Prostate gland (tissue), 2 donors: ENCODE measurements at regions not wholly inside any gene's neighbourhood (a gene's known extent, or its start where the extent isn't known, plus 50 kb on each side); places are given as distances from the start of the nearest gene placed in this dataset.

Experiments
- DNase-seq: peaks from one replicate; pipeline ENCODE4 v3.0.0-alpha.2; 2019; ENCODE audit warnings: low spot score
- H3K27ac ChIP-seq, 2 donors: fragments of 200-600 bp; sonication (generic); 2 replicates each; pipeline ENCODE4 v1.5.1; 2017 to 2019
- H3K27me3 ChIP-seq: fragments of 200-600 bp; sonication (generic); replicated peaks from 2 replicates; pipeline ENCODE4 v1.5.1; 2019; ENCODE audit not compliant: insufficient read depth
- H3K36me3 ChIP-seq, 2 donors: fragments of 200-600 bp; sonication (generic); 1 replicate in 1 of 2; 2 replicates in 1 of 2; pipeline versions ENCODE4 v1.5.1 to v1.8.1; 2017 to 2019
- H3K4me1 ChIP-seq: fragments of 200-600 bp; sonication (generic); replicated peaks from 2 replicates; pipeline ENCODE4 v1.5.1; 2019
- H3K4me3 ChIP-seq, 2 donors: fragments of 200-600 bp; sonication (generic); 2 replicates each; pipeline ENCODE4 v1.5.1; 2017 to 2019
- H3K9me3 ChIP-seq: fragments of 200-600 bp; sonication (generic); 2 replicates; pipeline ENCODE4 v1.5.1; 2017
- POLR2A ChIP-seq: fragments of 450-650 bp; IDR thresholded peaks from one replicate; pipeline ENCODE4 v1.6.1; 2016; ENCODE audit warnings: antibody characterized with exemption, mild to moderate bottlenecking
- POLR2AphosphoS5 ChIP-seq: sonication (generic); formaldehyde crosslinking; IDR thresholded peaks from one replicate; pipeline ENCODE4 v1.6.1; 2017; ENCODE audit warnings: antibody characterized with exemption
- WGBS: methylation state at CpG from one replicate; pipeline ENCODE4 v1.1.5; 2018; 5-methylcytosine and 5-hydroxymethylcytosine counted together
- intact Hi-C: fragments of 100-400 bp; cut with DNase I; formaldehyde crosslinking; loops from one replicate; pipeline ENCODE4 v1.14.2; 2022
- TF ChIP-seq, protein P1 (sequence below), 4 experiments: fragments of 200-600 bp in 2 of 4; fragments of 450-650 bp in 2 of 4; sonication (generic) in 2 of 4; IDR thresholded peaks; 1 replicate in 3 of 4; 2 replicates in 1 of 4; pipeline ENCODE4 v1.5.1; 2016 to 2019; ENCODE audit warnings: antibody characterized with exemption in 4 of 4, mild to moderate bottlenecking in 2 of 4, moderate library complexity in 2 of 4

DNA sequence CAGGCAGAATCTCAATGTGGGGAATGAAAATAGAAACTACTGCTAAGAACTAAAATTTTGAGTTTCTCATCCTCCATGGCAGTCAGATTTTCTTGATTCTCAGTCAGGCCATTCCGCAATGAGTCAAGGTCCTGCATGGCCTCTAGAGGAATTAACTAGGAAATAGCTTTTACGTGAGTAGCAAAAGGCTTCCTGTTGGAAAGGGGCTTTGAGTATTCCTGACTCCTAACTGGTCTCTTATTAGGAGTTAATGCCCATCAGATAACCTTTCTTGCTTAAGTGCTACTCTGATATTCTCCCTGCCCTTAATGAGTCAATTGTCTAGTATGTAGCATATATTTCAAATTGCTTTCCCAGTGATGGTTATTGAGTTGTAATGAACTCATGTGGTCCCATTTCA, 65.7 kb upstream of the ARHGAP24 start:
- TF ChIP-seq, protein P1, sequence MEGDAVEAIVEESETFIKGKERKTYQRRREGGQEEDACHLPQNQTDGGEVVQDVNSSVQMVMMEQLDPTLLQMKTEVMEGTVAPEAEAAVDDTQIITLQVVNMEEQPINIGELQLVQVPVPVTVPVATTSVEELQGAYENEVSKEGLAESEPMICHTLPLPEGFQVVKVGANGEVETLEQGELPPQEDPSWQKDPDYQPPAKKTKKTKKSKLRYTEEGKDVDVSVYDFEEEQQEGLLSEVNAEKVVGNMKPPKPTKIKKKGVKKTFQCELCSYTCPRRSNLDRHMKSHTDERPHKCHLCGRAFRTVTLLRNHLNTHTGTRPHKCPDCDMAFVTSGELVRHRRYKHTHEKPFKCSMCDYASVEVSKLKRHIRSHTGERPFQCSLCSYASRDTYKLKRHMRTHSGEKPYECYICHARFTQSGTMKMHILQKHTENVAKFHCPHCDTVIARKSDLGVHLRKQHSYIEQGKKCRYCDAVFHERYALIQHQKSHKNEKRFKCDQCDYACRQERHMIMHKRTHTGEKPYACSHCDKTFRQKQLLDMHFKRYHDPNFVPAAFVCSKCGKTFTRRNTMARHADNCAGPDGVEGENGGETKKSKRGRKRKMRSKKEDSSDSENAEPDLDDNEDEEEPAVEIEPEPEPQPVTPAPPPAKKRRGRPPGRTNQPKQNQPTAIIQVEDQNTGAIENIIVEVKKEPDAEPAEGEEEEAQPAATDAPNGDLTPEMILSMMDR (IDR thresholded peaks at IDR 0.05): no peak
- TF ChIP-seq POLR2A (no peak), POLR2AphosphoS5 (no peak)
- Histone ChIP-seq H3K9me3 (no peaks in the 10 kb centered on the region), H3K27ac (no peak overlapping the region), H3K4me3 (no peak overlapping the region), H3K36me3 (no peaks in the 10 kb centered on the region), H3K4me1 (no peaks in the 10 kb centered on the region), H3K27me3 (no peaks in the 10 kb centered on the region)
- 89% methylated on average over 2 of the region's 2 CpGs for WGBS
- intact Hi-C loops: no loop called here
- DNase-seq: no peak

DNA sequence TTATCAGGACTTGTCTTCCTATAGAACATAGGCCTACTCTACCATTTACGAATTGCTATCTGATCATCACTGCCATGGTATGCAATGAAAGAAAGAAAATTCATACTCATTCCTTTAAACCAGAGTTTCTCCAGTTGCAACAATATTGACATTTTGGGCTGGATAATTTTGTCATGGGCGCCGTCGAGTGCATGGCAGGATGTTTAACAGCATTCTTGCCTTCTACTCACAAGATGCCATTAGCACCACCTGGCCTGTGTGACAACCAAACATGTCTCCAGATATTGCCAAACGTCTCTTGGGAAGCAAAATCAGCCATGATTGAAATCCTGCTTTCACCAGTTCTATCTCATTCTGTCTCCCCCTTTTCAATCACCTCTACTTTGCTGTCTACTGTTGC, 63.6 kb upstream of the ARHGAP24 start:
- Histone ChIP-seq H3K36me3 (no peaks in the 10 kb centered on the region), H3K4me1 (no peaks in the 10 kb centered on the region), H3K27ac (no peak overlapping the region), H3K4me3 (no peak overlapping the region), H3K9me3 (no peaks in the 10 kb centered on the region), H3K27me3 (no peaks in the 10 kb centered on the region)
- TF ChIP-seq POLR2A (no peak), POLR2AphosphoS5 (no peak)
- TF ChIP-seq, protein P1 (IDR thresholded peaks at IDR 0.05): no peak
- DNase-seq: no peak
- 91% methylated on average over 5 of the region's 5 CpGs for WGBS
- intact Hi-C loops: no loop called here

GRCh38 chr4:85414972-85415371, 60.0 kb upstream of the ARHGAP24 start:
- Histone ChIP-seq H3K4me3 (no peak overlapping the region), H3K36me3 (no peaks in the 10 kb centered on the region), H3K9me3 (no peaks in the 10 kb centered on the region), H3K27me3 (no peaks in the 10 kb centered on the region), H3K4me1 (no peaks in the 10 kb centered on the region), H3K27ac (no peak overlapping the region)
- intact Hi-C loops: no loop called here
- TF ChIP-seq POLR2AphosphoS5 (no peak), POLR2A (no peak)
- TF ChIP-seq, protein P1 (IDR thresholded peaks at IDR 0.05): no peak
- WGBS: 84% methylated on average over 3 of the region's 3 CpGs
- no peak for DNase-seq

- Histone ChIP-seq H3K4me1 (no peaks in the 10 kb centered on the region), H3K27me3 (no peaks in the 10 kb centered on the region), H3K9me3 (no peaks in the 10 kb centered on the region), H3K27ac (no peak overlapping the region), H3K36me3 (no peaks in the 10 kb centered on the region), H3K4me3 (no peak overlapping the region)
- no peak for DNase-seq
- TF ChIP-seq, protein P1 (IDR thresholded peaks at IDR 0.05): no peak
- TF ChIP-seq POLR2AphosphoS5 (no peak), POLR2A (no peak)
- intact Hi-C loops: no loop called here
- 94% methylated on average over 2 of the region's 2 CpGs for WGBS
Measured at GRCh38 chr4:85416094-85416493, 58.9 kb upstream of the ARHGAP24 start.

DNA sequence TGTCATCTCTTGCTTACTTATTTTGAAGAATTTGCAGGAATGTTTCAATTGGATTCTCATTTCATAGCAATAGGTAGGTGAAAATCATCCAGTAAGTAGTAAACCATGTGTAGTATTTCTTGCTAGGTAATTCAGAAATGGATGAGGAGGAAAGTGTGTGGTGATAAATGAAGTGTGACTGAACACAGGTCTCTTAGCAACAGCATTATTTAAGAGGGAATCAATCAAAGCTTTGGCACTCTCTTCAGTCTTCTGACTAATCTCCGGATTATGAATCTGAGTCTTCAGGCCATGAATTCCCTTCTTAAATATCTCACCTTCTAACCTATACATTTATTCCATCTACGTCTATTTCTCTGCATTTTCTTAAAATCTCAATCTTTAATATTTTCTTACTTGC, 55.8 kb upstream of the ARHGAP24 start:
- TF ChIP-seq POLR2AphosphoS5 (no peak), POLR2A (no peak)
- TF ChIP-seq, protein P1 (IDR thresholded peaks at IDR 0.05): no peak
- Histone ChIP-seq H3K4me1 (no peaks in the 10 kb centered on the region), H3K4me3 (no peak overlapping the region), H3K27ac (no peak overlapping the region), H3K27me3 (no peaks in the 10 kb centered on the region), H3K9me3 (no peaks in the 10 kb centered on the region), H3K36me3 (no peaks in the 10 kb centered on the region)
- intact Hi-C loops: no loop called here
- WGBS: 94% methylated on average over 2 of the region's 2 CpGs
- no peak for DNase-seq
